Osteocyte (in vitro differentiated cells): ENCODE measurements at regions not wholly inside any gene's neighbourhood (a gene's known extent, or its start where the extent isn't known, plus 50 kb on each side); places are given as distances from the start of the nearest gene placed in this dataset.

Experiments used
- DNase-seq: peaks from one replicate; pipeline ENCODE4 v3.0.0; 2021; ENCODE audit warnings: mixed read lengths; ENCODE audit not compliant: unreplicated experiment; ENCODE audit errors: extremely low spot score
- H3K27ac Mint-ChIP-seq: one replicate; pipeline ENCODE4 v1.8.0; 2021; ENCODE audit warnings: mild to moderate bottlenecking, mixed read lengths; ENCODE audit not compliant: unreplicated experiment
- H3K27me3 Mint-ChIP-seq: one replicate; pipeline ENCODE4 v1.8.0; 2021; ENCODE audit warnings: mixed read lengths; ENCODE audit not compliant: unreplicated experiment
- H3K36me3 Mint-ChIP-seq: one replicate; pipeline ENCODE4 v1.8.0; 2021; ENCODE audit warnings: mixed read lengths; ENCODE audit not compliant: unreplicated experiment
- H3K4me1 Mint-ChIP-seq: one replicate; pipeline ENCODE4 v1.8.0; 2021; ENCODE audit warnings: mixed read lengths; ENCODE audit not compliant: unreplicated experiment
- H3K4me3 Mint-ChIP-seq: one replicate; pipeline ENCODE4 v1.8.0; 2021; ENCODE audit warnings: mild to moderate bottlenecking, moderate library complexity, mixed read lengths; ENCODE audit not compliant: unreplicated experiment
- H3K9me3 Mint-ChIP-seq: one replicate; pipeline ENCODE4 v1.8.0; 2021; ENCODE audit warnings: mixed read lengths; ENCODE audit not compliant: unreplicated experiment
- TF ChIP-seq, protein P1 (sequence below): fragments of 200-600 bp; sonication (generic); IDR thresholded peaks from 2 replicates; pipeline ENCODE4 v1.5.0; 2021; ENCODE audit warnings: antibody characterized with exemption, mild to moderate bottlenecking, moderate library complexity

DNA sequence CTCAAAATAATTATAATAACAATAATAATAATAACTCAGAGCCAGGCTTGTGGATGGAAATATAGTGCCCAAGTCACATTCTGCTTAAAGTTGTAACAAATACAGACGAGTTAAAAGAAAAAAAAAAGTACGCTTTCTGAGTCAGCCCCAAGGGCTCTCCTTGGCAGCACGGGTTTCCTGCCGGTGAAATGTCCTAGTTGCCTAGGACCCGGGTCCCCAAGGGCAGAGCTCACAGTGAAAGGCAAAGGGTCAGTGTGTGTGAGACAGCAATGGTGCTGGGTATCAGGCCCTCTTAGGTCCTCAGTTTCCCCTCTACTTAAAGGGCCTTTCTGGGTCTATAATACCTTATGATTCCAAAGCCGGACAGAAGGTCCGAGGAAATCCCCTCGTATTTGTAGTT, 96.3 kb upstream of the CLMN start:
- H3K4me3 Mint-ChIP-seq = no peak overlapping the region
- no peaks in the 10 kb centered on the region for H3K27me3 Mint-ChIP-seq
- H3K9me3 Mint-ChIP-seq = no peaks in the 10 kb centered on the region
- no peak overlapping the region for H3K27ac Mint-ChIP-seq
- peaks cover 58% of the 10 kb centered on the region for H3K36me3 Mint-ChIP-seq
- TF ChIP-seq, protein P1, sequence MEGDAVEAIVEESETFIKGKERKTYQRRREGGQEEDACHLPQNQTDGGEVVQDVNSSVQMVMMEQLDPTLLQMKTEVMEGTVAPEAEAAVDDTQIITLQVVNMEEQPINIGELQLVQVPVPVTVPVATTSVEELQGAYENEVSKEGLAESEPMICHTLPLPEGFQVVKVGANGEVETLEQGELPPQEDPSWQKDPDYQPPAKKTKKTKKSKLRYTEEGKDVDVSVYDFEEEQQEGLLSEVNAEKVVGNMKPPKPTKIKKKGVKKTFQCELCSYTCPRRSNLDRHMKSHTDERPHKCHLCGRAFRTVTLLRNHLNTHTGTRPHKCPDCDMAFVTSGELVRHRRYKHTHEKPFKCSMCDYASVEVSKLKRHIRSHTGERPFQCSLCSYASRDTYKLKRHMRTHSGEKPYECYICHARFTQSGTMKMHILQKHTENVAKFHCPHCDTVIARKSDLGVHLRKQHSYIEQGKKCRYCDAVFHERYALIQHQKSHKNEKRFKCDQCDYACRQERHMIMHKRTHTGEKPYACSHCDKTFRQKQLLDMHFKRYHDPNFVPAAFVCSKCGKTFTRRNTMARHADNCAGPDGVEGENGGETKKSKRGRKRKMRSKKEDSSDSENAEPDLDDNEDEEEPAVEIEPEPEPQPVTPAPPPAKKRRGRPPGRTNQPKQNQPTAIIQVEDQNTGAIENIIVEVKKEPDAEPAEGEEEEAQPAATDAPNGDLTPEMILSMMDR = no peak
- no peak for DNase-seq
- peaks cover 13% of the 10 kb centered on the region for H3K4me1 Mint-ChIP-seq

DNA sequence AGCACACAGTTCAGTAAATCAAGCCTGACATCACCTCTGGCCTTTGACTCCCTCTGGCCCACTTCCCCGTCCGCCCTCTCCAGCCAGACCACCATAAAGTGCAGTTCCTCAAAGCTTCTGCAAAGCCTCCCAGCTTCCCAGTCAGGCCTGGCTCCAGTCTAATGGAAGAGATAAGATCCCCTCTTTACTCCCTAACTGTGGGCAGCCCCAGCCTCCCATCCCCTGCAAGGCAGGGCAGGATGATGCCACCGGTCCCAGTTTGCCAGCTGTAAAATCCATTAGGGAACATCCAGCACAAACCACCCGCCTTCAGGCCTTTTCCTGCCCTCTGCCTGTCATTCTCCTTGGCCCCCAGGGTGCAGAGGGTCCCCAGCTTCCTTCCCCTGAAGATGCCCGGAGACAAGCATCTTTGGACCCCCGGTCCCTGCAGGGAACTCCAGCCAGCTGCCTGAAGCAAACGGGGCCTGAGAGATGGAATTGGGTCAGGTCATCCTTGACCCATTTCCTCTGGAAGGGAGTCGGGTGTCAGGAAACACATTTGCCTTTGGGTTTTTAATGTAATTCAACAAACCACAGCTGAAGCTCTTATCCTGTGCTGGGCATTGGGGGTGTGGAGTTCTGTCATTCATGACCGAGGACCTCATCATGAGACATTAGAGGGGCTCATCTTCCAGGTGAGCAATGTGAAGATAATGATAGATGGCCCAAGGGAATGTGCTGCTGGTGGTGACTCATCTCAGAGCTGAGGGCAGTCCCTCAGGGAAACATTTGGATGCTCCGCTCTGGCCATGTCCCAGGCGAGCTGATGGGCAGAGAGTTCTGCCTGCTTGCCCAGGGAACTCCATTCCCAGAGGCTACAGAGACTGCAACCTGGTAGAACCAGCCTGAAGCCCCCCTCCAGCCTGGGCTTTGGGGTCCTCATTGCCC, 93.8 kb upstream of the CLMN start:
- H3K36me3 Mint-ChIP-seq = peaks cover 50% of the 10 kb centered on the region
- TF ChIP-seq, protein P1 = no peak
- no peak overlapping the region for H3K4me3 Mint-ChIP-seq
- no peaks in the 10 kb centered on the region for H3K27me3 Mint-ChIP-seq
- no peaks in the 10 kb centered on the region for H3K9me3 Mint-ChIP-seq
- H3K27ac Mint-ChIP-seq = peak overlapping the region; percentile 23
- peaks cover 32% of the 10 kb centered on the region for H3K4me1 Mint-ChIP-seq
- DNase-seq = no peak

DNA sequence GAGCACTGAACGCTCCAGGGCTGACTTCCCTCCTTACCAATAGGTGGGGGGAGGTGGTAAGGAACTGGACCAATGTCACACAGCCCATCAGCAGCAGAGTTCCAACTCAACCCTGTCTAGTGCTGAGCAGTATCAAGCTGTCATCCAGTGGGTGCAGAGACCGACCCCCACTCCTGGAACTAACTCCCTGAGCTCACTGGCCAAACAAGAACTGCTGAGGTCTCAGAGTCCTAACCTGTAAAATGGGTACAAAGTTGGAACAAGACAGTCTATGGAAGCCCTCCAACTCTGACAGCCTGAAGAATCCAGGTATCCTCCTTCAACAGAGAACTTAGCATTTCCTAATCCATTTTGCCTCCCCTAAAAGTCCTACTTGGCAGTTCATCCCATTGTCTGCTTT, 91.1 kb upstream of the CLMN start:
- no peak overlapping the region for H3K27ac Mint-ChIP-seq
- H3K27me3 Mint-ChIP-seq = no peaks in the 10 kb centered on the region
- peaks cover 32% of the 10 kb centered on the region for H3K4me1 Mint-ChIP-seq

DNA sequence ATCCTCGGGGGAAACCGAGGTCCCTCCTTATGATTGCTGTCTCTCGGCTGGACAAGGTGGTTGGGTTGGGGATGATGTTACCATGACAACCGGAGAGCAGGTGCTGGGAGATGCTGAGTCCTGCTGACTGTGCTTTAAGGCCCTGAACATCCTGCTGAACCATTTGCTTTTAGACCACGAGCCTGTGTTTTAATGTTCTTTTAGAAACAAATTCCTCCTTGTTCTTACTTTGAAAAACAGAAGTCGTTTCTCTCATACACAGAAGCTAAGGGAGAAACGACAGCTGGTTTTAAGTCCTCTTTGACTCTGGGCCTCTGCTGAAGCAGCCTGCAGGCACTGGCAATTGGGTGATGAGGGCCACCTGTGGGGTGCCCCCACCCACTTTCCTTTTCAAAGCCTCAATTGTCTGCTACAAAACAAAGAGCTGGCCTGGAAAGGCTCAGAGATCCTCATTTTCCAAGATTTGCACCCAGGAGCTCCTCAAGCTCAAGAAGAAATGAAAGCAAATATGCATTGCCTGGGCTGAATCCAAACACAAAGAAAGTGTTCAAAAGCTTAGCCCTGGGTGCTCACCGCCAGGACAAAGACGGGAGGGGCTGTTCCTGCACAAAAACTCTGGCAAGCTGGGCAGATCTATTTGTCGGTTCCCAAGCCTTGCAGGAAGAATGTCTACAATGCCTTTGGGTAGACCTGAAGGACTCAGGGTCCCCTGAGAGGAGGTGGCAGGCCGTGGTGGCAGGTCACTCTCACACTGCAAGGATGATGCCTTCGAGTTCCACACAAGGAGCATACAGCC, 90.0 kb upstream of the CLMN start:
- peaks cover 32% of the 10 kb centered on the region for H3K4me1 Mint-ChIP-seq
- no peak for DNase-seq
- H3K36me3 Mint-ChIP-seq = peaks cover 38% of the 10 kb centered on the region
- no peaks in the 10 kb centered on the region for H3K27me3 Mint-ChIP-seq
- H3K27ac Mint-ChIP-seq = peak overlapping the region; percentile 60
- H3K4me3 Mint-ChIP-seq = no peak overlapping the region
- TF ChIP-seq, protein P1 = no peak
- no peaks in the 10 kb centered on the region for H3K9me3 Mint-ChIP-seq

More for the DNA sequence above, 91.1 kb upstream of the CLMN start:
- TF ChIP-seq, protein P1 = no peak
- no peaks in the 10 kb centered on the region for H3K9me3 Mint-ChIP-seq
- peaks cover 42% of the 10 kb centered on the region for H3K36me3 Mint-ChIP-seq
- H3K4me3 Mint-ChIP-seq = no peak overlapping the region
- no peak for DNase-seq
